Liver (tissue), 3 donors: ENCODE measurements at regions not wholly inside any gene's neighbourhood (a gene's known extent, or its start where the extent isn't known, plus 50 kb on each side); places are given as distances from the start of the nearest gene placed in this dataset.

Experiments used
- CTCF ChIP-seq: fragments of 150-350 bp; IDR thresholded peaks from 2 replicates; pipeline ENCODE4 v1.5.1; 2017; ENCODE audit warnings: improper control_type of control experiment, low read depth, low read length; ENCODE audit not compliant: missing input control
- FOXA1 ChIP-seq: IDR thresholded peaks from 2 replicates; pipeline ENCODE4 v1.6.1; 2016; ENCODE audit warnings: antibody characterized with exemption
- JUND ChIP-seq, 2 donors: IDR thresholded peaks; 2 replicates each; pipeline ENCODE4 v1.6.1; 2016; ENCODE audit warnings: antibody characterized with exemption in 2 of 2
- REST ChIP-seq: IDR thresholded peaks from 2 replicates; pipeline ENCODE4 v1.6.1; 2016; ENCODE audit warnings: antibody characterized with exemption, mild to moderate bottlenecking
- RXRA ChIP-seq, 2 donors: IDR thresholded peaks; 2 replicates each; pipeline ENCODE4 v1.6.1; 2017 to 2018; ENCODE audit warnings: antibody characterized with exemption in 2 of 2, mild to moderate bottlenecking in 1 of 2
- SP1 ChIP-seq: IDR thresholded peaks from 2 replicates; pipeline ENCODE4 v1.6.1; 2018; ENCODE audit warnings: antibody characterized with exemption, mild to moderate bottlenecking
- TF ChIP-seq, protein P1 (sequence below): IDR thresholded peaks from 2 replicates; pipeline ENCODE4 v1.6.1; 2016; ENCODE audit warnings: antibody characterized with exemption
- donor health status: healthy.
- donor health status: healthy.

DNA sequence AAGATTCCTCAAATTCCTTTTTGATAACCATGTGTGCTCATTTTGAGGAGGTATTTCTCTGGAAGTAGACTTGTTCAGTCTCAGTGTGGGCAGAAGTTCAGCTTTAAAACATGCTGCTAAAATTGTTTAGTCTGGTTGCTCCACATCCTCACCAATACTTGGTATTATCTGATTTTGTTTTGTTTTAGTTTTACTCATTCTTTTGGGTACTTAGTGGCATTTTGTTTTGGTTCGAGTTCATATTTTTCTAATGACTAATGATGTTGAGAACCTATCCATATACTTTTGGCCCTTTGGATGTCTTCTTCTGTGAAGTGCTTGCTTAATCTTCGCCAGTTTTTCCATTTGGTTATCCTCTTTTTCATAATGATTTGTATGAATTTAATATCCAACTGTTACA is 694.2 kb upstream of the FZD8 start:
- no peak for TF ChIP-seq CTCF
- TF ChIP-seq, protein P1, sequence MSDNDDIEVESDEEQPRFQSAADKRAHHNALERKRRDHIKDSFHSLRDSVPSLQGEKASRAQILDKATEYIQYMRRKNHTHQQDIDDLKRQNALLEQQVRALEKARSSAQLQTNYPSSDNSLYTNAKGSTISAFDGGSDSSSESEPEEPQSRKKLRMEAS = no peak
- no peak for TF ChIP-seq RXRA (IDR thresholded peaks at IDR 0.05)
- no peak for TF ChIP-seq JUND (IDR thresholded peaks at IDR 0.05)
- no peak for TF ChIP-seq REST
- TF ChIP-seq FOXA1 = no peak
- TF ChIP-seq SP1 = no peak
